H1 (cell line): ENCODE measurements at regions not wholly inside any gene's neighbourhood (a gene's known extent, or its start where the extent isn't known, plus 50 kb on each side); places are given as distances from the start of the nearest gene placed in this dataset.

ENCODE experiments used
- CTCF ChIP-seq, 3 experiments: IDR thresholded peaks; 1 replicate in 2 of 3; 2 replicates in 1 of 3; pipeline versions ENCODE4 v1.5.1 to v1.6.1; 2011; ENCODE audit warnings: low read length in 3 of 3, mild to moderate bottlenecking in 3 of 3, inconsistent platforms in 2 of 3, low read depth in 1 of 3, moderate library complexity in 1 of 3; ENCODE audit not compliant: insufficient read depth in 1 of 3; ENCODE audit errors: control extremely low read depth in 1 of 3
- EP300 ChIP-seq, 2 experiments: IDR thresholded peaks; 1 replicate in 1 of 2; 2 replicates in 1 of 2; pipeline ENCODE4 v1.6.1; 2011 to 2012; ENCODE audit warnings: low read depth in 2 of 2, low read length in 2 of 2, mild to moderate bottlenecking in 2 of 2, borderline replicate concordance in 1 of 2, inconsistent platforms in 1 of 2, moderate library complexity in 1 of 2
- JUN ChIP-seq: IDR thresholded peaks from 2 replicates; pipeline ENCODE4 v1.6.1; 2011; ENCODE audit warnings: low read depth, mild to moderate bottlenecking, improper control_type of control experiment, low read length
- MAX ChIP-seq: IDR thresholded peaks from 2 replicates; pipeline ENCODE4 v1.6.1; 2012; ENCODE audit warnings: inconsistent platforms
- SUZ12 ChIP-seq: fragments of 200-600 bp; sonication (generic); IDR thresholded peaks from 2 replicates; pipeline ENCODE4 v1.6.1; 2012; ENCODE audit warnings: mild to moderate bottlenecking, inconsistent platforms, low read length, moderate library complexity, mixed read lengths
- TAF1 ChIP-seq: IDR thresholded peaks from 2 replicates; pipeline ENCODE4 v1.6.1; 2011; ENCODE audit warnings: mild to moderate bottlenecking, low read depth, low read length

GRCh38 chr4:107376293-107376692 is 340.2 kb upstream of the DKK2 start:
- TF ChIP-seq SUZ12 (no peak), MAX (no peak), EP300 (IDR thresholded peaks at IDR 0.05; ENCODE audit: borderline replicate concordance in 1 of 2, low read depth in 2 of 2, low read length in 2 of 2) (no peak), TAF1 (no peak), CTCF (IDR thresholded peaks at IDR 0.05; ENCODE audit: control extremely low read depth in 1 of 3, insufficient read depth in 1 of 3, low read depth in 1 of 3, low read length in 3 of 3) (no peak), JUN (no peak)
